ENCODE measurements at regions not wholly inside any gene's neighbourhood (a gene's known extent, or its start where the extent isn't known, plus 50 kb on each side); places are given as distances from the start of the nearest gene placed in this dataset.

- intact Hi-C loops (cut with micrococcal nuclease; ENCODE audit: unreplicated experiment) = no loop called here
- Mint-ChIP-seq H3K27ac (ENCODE audit: unreplicated experiment) (no peak overlapping the region), H3K4me3 (ENCODE audit: low read depth, unreplicated experiment) (no peak overlapping the region), H3K36me3 (ENCODE audit: insufficient read depth, unreplicated experiment) (no peaks in the 10 kb centered on the region), H3K4me1 (ENCODE audit: low read depth, unreplicated experiment) (no peaks in the 10 kb centered on the region), H3K9me3 (ENCODE audit: low read depth, unreplicated experiment) (peaks cover 12% of the 10 kb centered on the region), H3K27me3 (ENCODE audit: unreplicated experiment) (no peaks in the 10 kb centered on the region)
- TF ChIP-seq CTCF (IDR thresholded peaks at IDR 0.05; ENCODE audit: unreplicated experiment) = no peak
- no TSS peak for BruUV-seq (replicated peaks)
- no peak for DNase-seq
- CTCF ChIA-PET = no interaction called here
Observed at GRCh38 chr1:5405263-5405662, 587.0 kb downstream of the NPHP4 start.

GRCh38 chr1:5404412-5405203 is 587.6 kb downstream of the NPHP4 start:
- Mint-ChIP-seq H3K4me1 (ENCODE audit: low read depth, unreplicated experiment) (no peaks in the 10 kb centered on the region), H3K36me3 (ENCODE audit: insufficient read depth, unreplicated experiment) (no peaks in the 10 kb centered on the region), H3K27ac (ENCODE audit: unreplicated experiment) (no peak overlapping the region), H3K27me3 (ENCODE audit: unreplicated experiment) (no peaks in the 10 kb centered on the region), H3K4me3 (ENCODE audit: low read depth, unreplicated experiment) (no peak overlapping the region), H3K9me3 (ENCODE audit: low read depth, unreplicated experiment) (peaks cover 13% of the 10 kb centered on the region)
- DNase-seq = no peak
- no TSS peak for BruUV-seq (replicated peaks)
- intact Hi-C loops (cut with micrococcal nuclease; ENCODE audit: unreplicated experiment) = no loop called here
- TF ChIP-seq CTCF (IDR thresholded peaks at IDR 0.05; ENCODE audit: unreplicated experiment) = no peak
- CTCF ChIA-PET = no interaction called here

GRCh38 chr1:5403935-5404334 is 588.3 kb downstream of the NPHP4 start:
- DNase-seq = no peak
- H3K36me3 Mint-ChIP-seq (ENCODE audit: insufficient read depth, unreplicated experiment) = no peaks in the 10 kb centered on the region
- H3K4me3 Mint-ChIP-seq (ENCODE audit: low read depth, unreplicated experiment) = no peak overlapping the region
- H3K9me3 Mint-ChIP-seq (ENCODE audit: low read depth, unreplicated experiment) = peaks cover 16% of the 10 kb centered on the region
- intact Hi-C loops (cut with micrococcal nuclease; ENCODE audit: unreplicated experiment) = no loop called here
- no peaks in the 10 kb centered on the region for H3K27me3 Mint-ChIP-seq (ENCODE audit: unreplicated experiment)
- TF ChIP-seq CTCF (IDR thresholded peaks at IDR 0.05; ENCODE audit: unreplicated experiment) = no peak
- H3K27ac Mint-ChIP-seq (ENCODE audit: unreplicated experiment) = no peak overlapping the region
- H3K4me1 Mint-ChIP-seq (ENCODE audit: low read depth, unreplicated experiment) = no peaks in the 10 kb centered on the region
- CTCF ChIA-PET = no interaction called here
- no TSS peak for BruUV-seq (replicated peaks)

- H3K27me3 Mint-ChIP-seq (ENCODE audit: unreplicated experiment) = no peaks in the 10 kb centered on the region
- intact Hi-C loops (cut with micrococcal nuclease; ENCODE audit: unreplicated experiment) = no loop called here
- no peak for DNase-seq
- H3K36me3 Mint-ChIP-seq (ENCODE audit: insufficient read depth, unreplicated experiment) = no peaks in the 10 kb centered on the region
- no peak for TF ChIP-seq CTCF (IDR thresholded peaks at IDR 0.05; ENCODE audit: unreplicated experiment)
- no peak overlapping the region for H3K4me3 Mint-ChIP-seq (ENCODE audit: low read depth, unreplicated experiment)
- BruUV-seq (replicated peaks) = no TSS peak
- H3K9me3 Mint-ChIP-seq (ENCODE audit: low read depth, unreplicated experiment) = peaks cover 17% of the 10 kb centered on the region
- CTCF ChIA-PET = no interaction called here
- no peaks in the 10 kb centered on the region for H3K4me1 Mint-ChIP-seq (ENCODE audit: low read depth, unreplicated experiment)
- no peak overlapping the region for H3K27ac Mint-ChIP-seq (ENCODE audit: unreplicated experiment)
Observed at GRCh38 chr1:5402618-5403017, 589.6 kb downstream of the NPHP4 start.
